Left lung (tissue), 4 donors: ENCODE measurements at regions not wholly inside any gene's neighbourhood (a gene's known extent, or its start where the extent isn't known, plus 50 kb on each side); places are given as distances from the start of the nearest gene placed in this dataset.

ENCODE experiments used
- ATAC-seq: fragments of 200-7000 bp; cut with Tn5 transposase; one replicate; pipeline ENCODE4 v1.9.1; 2020; ENCODE audit warnings: moderate library complexity
- DNase-seq, 4 donors: peaks; one replicate each; pipeline ENCODE4 v3.0.0-alpha.2; 2013 to 2020
- H3K27ac ChIP-seq, 2 donors: fragments of 200-600 bp; sonication (generic) in 1 of 2; one replicate each; pipeline versions ENCODE4 v1.5.0 to v1.8.0; 2020 to 2021
- H3K27me3 ChIP-seq, 2 donors: fragments of 200-600 bp; sonication (generic) in 1 of 2; one replicate each; pipeline versions ENCODE4 v1.5.0 to v1.8.0; 2020 to 2021
- H3K36me3 ChIP-seq, 2 donors: fragments of 200-600 bp; sonication (generic) in 1 of 2; one replicate each; pipeline versions ENCODE4 v1.5.0 to v1.8.0; 2020 to 2021
- H3K4me1 ChIP-seq, 2 donors: fragments of 200-600 bp; one replicate each; pipeline ENCODE4 v1.8.0; 2021
- H3K4me3 ChIP-seq, 2 donors: fragments of 200-600 bp; sonication (generic) in 1 of 2; one replicate each; pipeline versions ENCODE4 v1.5.0 to v1.8.0; 2020 to 2021; ENCODE audit warnings: mild to moderate bottlenecking in 1 of 2
- H3K9me3 ChIP-seq, 2 donors: fragments of 200-600 bp; sonication (generic) in 1 of 2; one replicate each; pipeline versions ENCODE4 v1.5.0 to v1.8.0; 2020 to 2021
- CTCF ChIP-seq, 2 donors: fragments of 200-600 bp; sonication (generic) in 1 of 2; IDR thresholded peaks; one replicate each; pipeline versions ENCODE4 v1.5.0 to v1.8.0; 2021; ENCODE audit warnings: antibody characterized with exemption in 2 of 2
- intact Hi-C, 2 donors: fragments of 100-400 bp; cut with DNase I; formaldehyde crosslinking; loops; one replicate each; pipeline versions ENCODE4 v1.11.2 to v1.14.2; 2022
- donor health status: DM: no; HTN: yes; CAD: no.
- donor health status: DM: no; HTN: no; CAD: no.

DNA sequence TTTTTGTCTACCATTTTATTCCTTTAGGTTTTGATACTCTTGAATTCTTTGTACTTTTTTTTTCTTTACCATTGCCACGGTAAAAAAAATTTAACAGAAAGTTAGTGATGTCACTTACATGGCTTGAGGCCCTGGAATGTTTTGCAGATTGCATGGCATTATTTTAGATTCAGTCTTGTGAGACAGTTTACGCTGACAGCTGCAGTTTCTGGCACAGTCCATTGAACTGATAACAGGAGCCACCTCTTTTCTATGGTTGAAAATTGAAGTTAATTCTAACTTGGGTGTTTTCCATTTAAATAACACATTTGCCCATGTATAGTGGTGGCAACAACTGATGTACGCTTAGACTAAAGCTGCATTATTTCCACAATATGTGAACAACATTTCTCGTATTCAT is 1028.5 kb downstream of the CDH18 start:
- ATAC-seq (no peak), DNase-seq (no peak)
- H3K27ac ChIP-seq = no peak overlapping the region
- no peak for TF ChIP-seq CTCF (IDR thresholded peaks at IDR 0.05)
- intact Hi-C loops = no loop called here
- H3K36me3 ChIP-seq = no peaks in the 10 kb centered on the region
- H3K27me3 ChIP-seq = no peaks in the 10 kb centered on the region
- H3K9me3 ChIP-seq = peaks cover 0 to 3% of the 10 kb centered on the region in 2 donors
- H3K4me1 ChIP-seq = no peaks in the 10 kb centered on the region
- H3K4me3 ChIP-seq = no peak overlapping the region

GRCh38 chr5:18961234-18961633 is 1026.8 kb downstream of the CDH18 start:
- no peaks in the 10 kb centered on the region for H3K27me3 ChIP-seq
- DNase-seq (no peak), ATAC-seq (no peak)
- H3K9me3 ChIP-seq = peaks cover 0 to 4% of the 10 kb centered on the region in 2 donors
- no peak overlapping the region for H3K4me3 ChIP-seq
- intact Hi-C loops = no loop called here
- no peak overlapping the region for H3K27ac ChIP-seq
- TF ChIP-seq CTCF (IDR thresholded peaks at IDR 0.05) = no peak
- H3K36me3 ChIP-seq = no peaks in the 10 kb centered on the region
- H3K4me1 ChIP-seq = no peaks in the 10 kb centered on the region

GRCh38 chr5:18965893-18966292 is 1022.1 kb downstream of the CDH18 start:
- no peak overlapping the region for H3K4me3 ChIP-seq
- no peaks in the 10 kb centered on the region for H3K4me1 ChIP-seq
- H3K27me3 ChIP-seq = no peaks in the 10 kb centered on the region
- TF ChIP-seq CTCF (IDR thresholded peaks at IDR 0.05) = no peak
- DNase-seq (no peak), ATAC-seq (no peak)
- no peaks in the 10 kb centered on the region for H3K36me3 ChIP-seq
- H3K27ac ChIP-seq = no peak overlapping the region
- intact Hi-C loops = no loop called here
- peaks cover 0 to 2% of the 10 kb centered on the region in 2 donors for H3K9me3 ChIP-seq

GRCh38 chr5:18967637-18968036 is 1020.4 kb downstream of the CDH18 start:
- no peaks in the 10 kb centered on the region for H3K27me3 ChIP-seq
- no peak for TF ChIP-seq CTCF (IDR thresholded peaks at IDR 0.05)
- ATAC-seq = no peak
- H3K4me1 ChIP-seq = no peaks in the 10 kb centered on the region
- no peaks in the 10 kb centered on the region for H3K36me3 ChIP-seq
- no peak overlapping the region for H3K27ac ChIP-seq
- DNase-seq = no peak
- H3K4me3 ChIP-seq = no peak overlapping the region
- intact Hi-C loops = no loop called here
- H3K9me3 ChIP-seq = peaks cover 0 to 2% of the 10 kb centered on the region in 2 donors

DNA sequence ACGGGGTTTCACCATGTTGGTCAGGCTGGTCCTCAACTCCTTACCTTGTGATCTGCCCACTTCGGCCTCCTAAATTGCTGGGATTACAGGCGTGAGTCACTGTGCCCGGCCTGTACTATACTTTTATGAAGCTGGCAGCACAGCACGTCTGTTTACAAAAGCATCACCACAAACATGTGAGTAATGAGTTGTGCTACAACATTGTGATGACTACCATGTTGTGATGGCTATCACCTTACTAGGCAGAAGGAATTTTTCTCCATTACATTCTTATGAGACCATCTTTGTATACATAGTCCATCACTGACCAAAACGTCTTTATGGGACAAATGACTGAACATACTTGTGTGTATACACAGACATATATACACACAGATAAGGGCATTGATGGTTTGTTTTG is 1019.0 kb downstream of the CDH18 start:
- no peaks in the 10 kb centered on the region for H3K27me3 ChIP-seq
- no peak for ATAC-seq
- no peak overlapping the region for H3K27ac ChIP-seq
- DNase-seq = no peak
- no peak for TF ChIP-seq CTCF (IDR thresholded peaks at IDR 0.05)
- H3K36me3 ChIP-seq = no peaks in the 10 kb centered on the region
- no peak overlapping the region for H3K4me3 ChIP-seq
- H3K4me1 ChIP-seq = no peaks in the 10 kb centered on the region
- intact Hi-C loops = no loop called here
- H3K9me3 ChIP-seq = peaks cover 0 to 2% of the 10 kb centered on the region in 2 donors
